HG03565 (cell line): ENCODE measurements at regions not wholly inside any gene's neighbourhood (a gene's known extent, or its start where the extent isn't known, plus 50 kb on each side); places are given as distances from the start of the nearest gene placed in this dataset.
"Not testable (repeated sequence)": the region's sequence is repeated elsewhere in the genome, so short reads cannot be mapped to it uniquely, and the experiment has no call there.

Source experiments
- ATAC-seq: cut with Tn5 transposase; IDR thresholded peaks from one replicate; pipeline ENCODE4 v1.9.1; 2021; ENCODE audit warnings: mild to moderate bottlenecking, moderate library complexity; ENCODE audit not compliant: unreplicated experiment

- not testable (repeated sequence) for ATAC-seq
Observed at GRCh38 chr13:81146576-81146975, 805.6 kb upstream of the SPRY2 start.

GRCh38 chr13:81142306-81142999 lies 801.5 kb upstream of the SPRY2 start:
- ATAC-seq: no peak

GRCh38 chr13:81140675-81141074 lies 799.7 kb upstream of the SPRY2 start:
- no peak for ATAC-seq

- ATAC-seq: no peak
Observed at GRCh38 chr13:81139987-81140386, 799.1 kb upstream of the SPRY2 start.

GRCh38 chr13:81138353-81138980 lies 797.5 kb upstream of the SPRY2 start:
- ATAC-seq: no peak

GRCh38 chr13:81133066-81133465 lies 792.1 kb upstream of the SPRY2 start:
- ATAC-seq: no peak

- no peak for ATAC-seq
Observed at GRCh38 chr13:81117416-81117815, 776.5 kb upstream of the SPRY2 start.

GRCh38 chr13:81116461-81117282 lies 775.7 kb upstream of the SPRY2 start:
- no peak for ATAC-seq

GRCh38 chr13:81109026-81109425 lies 768.1 kb upstream of the SPRY2 start:
- no peak for ATAC-seq

- no peak for ATAC-seq
Observed at GRCh38 chr13:81106348-81106747, 765.4 kb upstream of the SPRY2 start.

- ATAC-seq: no peak
Observed at GRCh38 chr13:81104035-81104715, 763.2 kb upstream of the SPRY2 start.

- ATAC-seq: not testable (repeated sequence)
Observed at GRCh38 chr13:81102066-81102465, 761.1 kb upstream of the SPRY2 start.

GRCh38 chr13:81089371-81090157 lies 748.6 kb upstream of the SPRY2 start:
- no peak for ATAC-seq

GRCh38 chr13:81080911-81081454 lies 740.1 kb upstream of the SPRY2 start:
- no peak for ATAC-seq

- no peak for ATAC-seq
Observed at GRCh38 chr13:81078048-81078447, 737.1 kb upstream of the SPRY2 start.

- ATAC-seq: not testable (repeated sequence)
Observed at GRCh38 chr13:81069822-81070221, 728.9 kb upstream of the SPRY2 start.

- no peak for ATAC-seq
Observed at GRCh38 chr13:81058916-81059290, 718.0 kb upstream of the SPRY2 start.

- ATAC-seq: no peak
Observed at GRCh38 chr13:81058211-81058915, 717.4 kb upstream of the SPRY2 start.

- ATAC-seq: no peak
Observed at GRCh38 chr13:81051873-81052272, 710.9 kb upstream of the SPRY2 start.

GRCh38 chr13:81048026-81048461 lies 707.1 kb upstream of the SPRY2 start:
- no peak for ATAC-seq
